Panc1 (cell line): ENCODE measurements at regions not wholly inside any gene's neighbourhood (a gene's known extent, or its start where the extent isn't known, plus 50 kb on each side); places are given as distances from the start of the nearest gene placed in this dataset.

Experiments
- ATAC-seq: fragments of 200-7000 bp; cut with Tn5 transposase; 2 replicates; pipeline ENCODE4 v1.9.1; 2020; ENCODE audit warnings: mild to moderate bottlenecking, moderate library complexity
- BruUV-seq: library from RNA; stranded (reverse); fragments of 400-500 nt; replicated peaks from 2 replicates; lab custom pipeline; 2021; lab: Mats Ljungman, UMichigan
- CTCF ChIA-PET: fragments of 300-600 bp; sonication (Branson Sonifier 250); formaldehyde crosslinking; loops from one replicate; lab custom pipeline; 2022; ENCODE audit warnings: antibody characterized with exemption; lab: Charles Lee
- POLR2A ChIA-PET: fragments of 300-600 bp; sonication (Branson Sonifier 250); formaldehyde crosslinking; loops from one replicate; lab custom pipeline; 2022; ENCODE audit warnings: antibody characterized with exemption; lab: Charles Lee
- DNase-seq: peaks from one replicate; pipeline ENCODE4 v3.0.0-alpha.2; 2010; ENCODE audit warnings: low read depth, low spot score
- H3K27ac ChIP-seq: 2 replicates; pipeline ENCODE4 v1.5.1; 2011; ENCODE audit warnings: mild to moderate bottlenecking, low read length, inconsistent platforms
- H3K27me3 ChIP-seq: fragments of 200-500 bp; sonication (Bioruptor generic); 2 replicates; pipeline ENCODE4 v1.6.0; 2014; ENCODE audit warnings: low read length, inconsistent platforms; ENCODE audit not compliant: control insufficient read depth, insufficient read depth
- H3K36me3 ChIP-seq: fragments of 200-500 bp; sonication (Bioruptor generic); 2 replicates; pipeline ENCODE4 v1.5.1; 2014; ENCODE audit warnings: inconsistent platforms, mild to moderate bottlenecking, low read length, moderate library complexity; ENCODE audit not compliant: control insufficient read depth, insufficient read depth
- H3K4me1 ChIP-seq: 2 replicates; pipeline ENCODE4 v1.5.1; 2011; ENCODE audit warnings: inconsistent platforms, mild to moderate bottlenecking, low read length, moderate library complexity; ENCODE audit not compliant: control insufficient read depth, insufficient read depth
- H3K4me3 ChIP-seq, 2 experiments: 2 replicates each; pipeline ENCODE4 v1.5.1; 2011 to 2012; ENCODE audit warnings: low read depth in 2 of 2, low read length in 2 of 2, mild to moderate bottlenecking in 2 of 2, inconsistent platforms in 1 of 2, moderate library complexity in 1 of 2
- H3K9me3 ChIP-seq: fragments of 200-500 bp; sonication (Bioruptor generic); 2 replicates; pipeline ENCODE4 v1.5.1; 2014; ENCODE audit warnings: low read depth, mild to moderate bottlenecking, inconsistent platforms, low read length, moderate library complexity; ENCODE audit not compliant: control insufficient read depth, insufficient read depth
- POLR2AphosphoS5 ChIP-seq: IDR thresholded peaks from 2 replicates; pipeline ENCODE4 v1.6.1; 2012; ENCODE audit warnings: mild to moderate bottlenecking, low read depth, low read length, moderate library complexity
- SIN3A ChIP-seq: IDR thresholded peaks from 2 replicates; pipeline ENCODE4 v1.6.1; 2012; ENCODE audit warnings: low read depth, mild to moderate bottlenecking, low read length, moderate library complexity, borderline replicate concordance; ENCODE audit not compliant: insufficient read depth
- TCF7L2 ChIP-seq: IDR thresholded peaks from 2 replicates; pipeline ENCODE4 v1.6.1; 2011; ENCODE audit warnings: mild to moderate bottlenecking, low read depth, low read length, inconsistent platforms
- in situ Hi-C: cut with HindIII; loops from 2 replicates; pipeline ENCODE4 v1.10.0; 2016; ENCODE audit warnings: low sequenced_read_pairs, low pct_unique_long_range_greater_than_20kb
- intact Hi-C: fragments of 100-400 bp; cut with micrococcal nuclease; formaldehyde crosslinking; loops from one replicate; pipeline ENCODE4 v1.10.0; 2022; ENCODE audit not compliant: unreplicated experiment
- TF ChIP-seq, protein P1 (sequence below), 2 experiments: IDR thresholded peaks; 2 replicates each; pipeline ENCODE4 v1.6.1; 2011 to 2012; ENCODE audit warnings: low read depth in 2 of 2, control low read depth in 1 of 2, low read length in 1 of 2, mild to moderate bottlenecking in 1 of 2, moderate library complexity in 1 of 2; ENCODE audit not compliant: insufficient read depth in 1 of 2
- TF ChIP-seq, protein P2 (sequence below): fragments of 450-650 bp; IDR thresholded peaks from 2 replicates; pipeline ENCODE4 v1.5.1; 2017; ENCODE audit warnings: mild to moderate bottlenecking

GRCh38 chr18:2381539-2381938, 189.8 kb downstream of the METTL4 start:
- BruUV-seq: no TSS peak
- intact Hi-C loops: no loop called here
- H3K4me3 ChIP-seq: no peak overlapping the region
- H3K27ac ChIP-seq: no peak overlapping the region
- DNase-seq (no peak), ATAC-seq (no peak)
- H3K27me3 ChIP-seq: no peaks in the 10 kb centered on the region
- POLR2A ChIA-PET: no interaction called here
- TF ChIP-seq TCF7L2: no peak
- no peak for TF ChIP-seq SIN3A
- TF ChIP-seq, protein P1, sequence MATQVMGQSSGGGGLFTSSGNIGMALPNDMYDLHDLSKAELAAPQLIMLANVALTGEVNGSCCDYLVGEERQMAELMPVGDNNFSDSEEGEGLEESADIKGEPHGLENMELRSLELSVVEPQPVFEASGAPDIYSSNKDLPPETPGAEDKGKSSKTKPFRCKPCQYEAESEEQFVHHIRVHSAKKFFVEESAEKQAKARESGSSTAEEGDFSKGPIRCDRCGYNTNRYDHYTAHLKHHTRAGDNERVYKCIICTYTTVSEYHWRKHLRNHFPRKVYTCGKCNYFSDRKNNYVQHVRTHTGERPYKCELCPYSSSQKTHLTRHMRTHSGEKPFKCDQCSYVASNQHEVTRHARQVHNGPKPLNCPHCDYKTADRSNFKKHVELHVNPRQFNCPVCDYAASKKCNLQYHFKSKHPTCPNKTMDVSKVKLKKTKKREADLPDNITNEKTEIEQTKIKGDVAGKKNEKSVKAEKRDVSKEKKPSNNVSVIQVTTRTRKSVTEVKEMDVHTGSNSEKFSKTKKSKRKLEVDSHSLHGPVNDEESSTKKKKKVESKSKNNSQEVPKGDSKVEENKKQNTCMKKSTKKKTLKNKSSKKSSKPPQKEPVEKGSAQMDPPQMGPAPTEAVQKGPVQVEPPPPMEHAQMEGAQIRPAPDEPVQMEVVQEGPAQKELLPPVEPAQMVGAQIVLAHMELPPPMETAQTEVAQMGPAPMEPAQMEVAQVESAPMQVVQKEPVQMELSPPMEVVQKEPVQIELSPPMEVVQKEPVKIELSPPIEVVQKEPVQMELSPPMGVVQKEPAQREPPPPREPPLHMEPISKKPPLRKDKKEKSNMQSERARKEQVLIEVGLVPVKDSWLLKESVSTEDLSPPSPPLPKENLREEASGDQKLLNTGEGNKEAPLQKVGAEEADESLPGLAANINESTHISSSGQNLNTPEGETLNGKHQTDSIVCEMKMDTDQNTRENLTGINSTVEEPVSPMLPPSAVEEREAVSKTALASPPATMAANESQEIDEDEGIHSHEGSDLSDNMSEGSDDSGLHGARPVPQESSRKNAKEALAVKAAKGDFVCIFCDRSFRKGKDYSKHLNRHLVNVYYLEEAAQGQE (IDR thresholded peaks at IDR 0.05; ENCODE audit: insufficient read depth in 1 of 2, low read depth in 2 of 2, low read length in 1 of 2): no peak
- TF ChIP-seq, protein P2, sequence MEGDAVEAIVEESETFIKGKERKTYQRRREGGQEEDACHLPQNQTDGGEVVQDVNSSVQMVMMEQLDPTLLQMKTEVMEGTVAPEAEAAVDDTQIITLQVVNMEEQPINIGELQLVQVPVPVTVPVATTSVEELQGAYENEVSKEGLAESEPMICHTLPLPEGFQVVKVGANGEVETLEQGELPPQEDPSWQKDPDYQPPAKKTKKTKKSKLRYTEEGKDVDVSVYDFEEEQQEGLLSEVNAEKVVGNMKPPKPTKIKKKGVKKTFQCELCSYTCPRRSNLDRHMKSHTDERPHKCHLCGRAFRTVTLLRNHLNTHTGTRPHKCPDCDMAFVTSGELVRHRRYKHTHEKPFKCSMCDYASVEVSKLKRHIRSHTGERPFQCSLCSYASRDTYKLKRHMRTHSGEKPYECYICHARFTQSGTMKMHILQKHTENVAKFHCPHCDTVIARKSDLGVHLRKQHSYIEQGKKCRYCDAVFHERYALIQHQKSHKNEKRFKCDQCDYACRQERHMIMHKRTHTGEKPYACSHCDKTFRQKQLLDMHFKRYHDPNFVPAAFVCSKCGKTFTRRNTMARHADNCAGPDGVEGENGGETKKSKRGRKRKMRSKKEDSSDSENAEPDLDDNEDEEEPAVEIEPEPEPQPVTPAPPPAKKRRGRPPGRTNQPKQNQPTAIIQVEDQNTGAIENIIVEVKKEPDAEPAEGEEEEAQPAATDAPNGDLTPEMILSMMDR: no peak
- TF ChIP-seq POLR2AphosphoS5: no peak
- H3K4me1 ChIP-seq: no peaks in the 10 kb centered on the region
- H3K9me3 ChIP-seq: 0 out of 2 replicates have a peak, but pooled peaks cover under 1% of the 10 kb centered on the region
- CTCF ChIA-PET: no interaction called here
- no peaks in the 10 kb centered on the region for H3K36me3 ChIP-seq
- in situ Hi-C loops: no loop called here

DNA sequence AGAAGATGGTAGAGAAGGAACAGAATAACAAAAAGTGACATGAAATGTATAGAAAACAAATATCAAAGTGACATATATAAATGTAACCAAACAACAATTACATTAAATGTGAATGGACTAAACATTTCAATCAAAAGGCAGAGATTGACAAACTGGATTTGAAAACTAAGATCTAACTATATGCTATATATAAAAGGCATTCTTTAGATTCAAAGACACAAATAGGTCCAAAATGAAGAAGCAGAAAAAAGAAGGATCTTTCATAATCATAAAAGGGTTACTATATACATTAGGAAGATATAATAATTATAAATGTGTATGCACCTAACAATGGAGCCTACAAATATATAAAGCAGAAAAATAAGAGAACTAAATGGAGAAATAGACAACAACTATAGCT, 183.7 kb downstream of the METTL4 start:
- CTCF ChIA-PET: no interaction called here

More for the DNA sequence above, 183.7 kb downstream of the METTL4 start:
- in situ Hi-C loops (no loop called here), intact Hi-C loops (no loop called here)
- POLR2A ChIA-PET: no interaction called here
- no TSS peak for BruUV-seq
- ATAC-seq (no peak), DNase-seq (no peak)
- no peaks in the 10 kb centered on the region for H3K4me1 ChIP-seq
- H3K27me3 ChIP-seq: no peaks in the 10 kb centered on the region
- H3K9me3 ChIP-seq: peaks cover 10% of the 10 kb centered on the region; the same call in 1 of the 2 replicates
- H3K27ac ChIP-seq: no peak overlapping the region
- no peak overlapping the region for H3K4me3 ChIP-seq
- TF ChIP-seq TCF7L2: no peak
- TF ChIP-seq, protein P1 (IDR thresholded peaks at IDR 0.05; ENCODE audit: insufficient read depth in 1 of 2, low read depth in 2 of 2, low read length in 1 of 2): no peak
- no peaks in the 10 kb centered on the region for H3K36me3 ChIP-seq
